Stimulated activated CD4-positive, alpha-beta T cell treated with anti-CD3 and anti-CD28 coated beads, Interleukin-2, amount 100 ng/mL, for 24 hours (primary cell): ENCODE measurements at regions not wholly inside any gene's neighbourhood (a gene's known extent, or its start where the extent isn't known, plus 50 kb on each side); places are given as distances from the start of the nearest gene placed in this dataset.

Source experiments
- DNase-seq, 2 donors: peaks; one replicate each; pipeline ENCODE4 v3.0.0-alpha.2; 2020

DNA sequence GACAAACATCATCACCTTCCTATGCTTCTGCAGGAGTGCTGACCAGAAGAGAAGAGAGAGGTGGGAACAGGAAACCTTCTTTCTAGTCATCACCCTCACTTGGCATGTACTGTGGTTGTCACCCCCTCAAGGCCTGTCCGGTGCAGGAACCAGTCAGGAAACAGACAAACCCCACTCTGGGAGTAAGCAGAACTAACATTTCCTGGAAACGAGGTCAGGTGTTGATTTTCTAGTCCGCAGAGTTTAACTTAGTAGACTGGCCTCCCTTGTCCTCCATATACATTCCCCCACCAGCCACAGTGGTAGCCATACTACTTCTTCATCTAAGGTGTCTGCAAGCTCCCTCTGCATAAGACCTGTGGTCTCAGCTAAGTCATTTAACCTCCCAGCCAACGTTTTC is 80.7 kb upstream of the NCAM1 start:
- DNase-seq: no peak

DNA sequence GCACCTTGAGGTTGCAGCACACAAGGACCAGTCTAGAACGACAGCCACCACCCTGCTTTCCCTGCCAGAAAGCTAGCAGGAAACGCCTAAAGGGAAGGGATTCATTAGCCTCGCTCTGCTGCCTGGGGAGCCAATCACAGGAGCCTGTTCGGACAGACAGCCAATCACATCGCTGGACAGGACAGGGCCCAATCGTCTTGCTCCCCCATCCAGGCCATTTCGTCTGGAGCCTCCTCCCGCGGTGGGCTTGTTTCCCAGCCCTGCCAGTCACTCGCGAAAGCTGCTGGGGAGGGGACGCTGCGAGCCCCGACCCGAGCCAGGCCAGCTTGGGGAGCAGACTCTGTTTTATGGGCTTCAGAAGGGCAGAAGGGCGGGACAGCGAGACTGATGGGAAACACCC is 79.8 kb upstream of the NCAM1 start:
- DNase-seq: no peak

DNA sequence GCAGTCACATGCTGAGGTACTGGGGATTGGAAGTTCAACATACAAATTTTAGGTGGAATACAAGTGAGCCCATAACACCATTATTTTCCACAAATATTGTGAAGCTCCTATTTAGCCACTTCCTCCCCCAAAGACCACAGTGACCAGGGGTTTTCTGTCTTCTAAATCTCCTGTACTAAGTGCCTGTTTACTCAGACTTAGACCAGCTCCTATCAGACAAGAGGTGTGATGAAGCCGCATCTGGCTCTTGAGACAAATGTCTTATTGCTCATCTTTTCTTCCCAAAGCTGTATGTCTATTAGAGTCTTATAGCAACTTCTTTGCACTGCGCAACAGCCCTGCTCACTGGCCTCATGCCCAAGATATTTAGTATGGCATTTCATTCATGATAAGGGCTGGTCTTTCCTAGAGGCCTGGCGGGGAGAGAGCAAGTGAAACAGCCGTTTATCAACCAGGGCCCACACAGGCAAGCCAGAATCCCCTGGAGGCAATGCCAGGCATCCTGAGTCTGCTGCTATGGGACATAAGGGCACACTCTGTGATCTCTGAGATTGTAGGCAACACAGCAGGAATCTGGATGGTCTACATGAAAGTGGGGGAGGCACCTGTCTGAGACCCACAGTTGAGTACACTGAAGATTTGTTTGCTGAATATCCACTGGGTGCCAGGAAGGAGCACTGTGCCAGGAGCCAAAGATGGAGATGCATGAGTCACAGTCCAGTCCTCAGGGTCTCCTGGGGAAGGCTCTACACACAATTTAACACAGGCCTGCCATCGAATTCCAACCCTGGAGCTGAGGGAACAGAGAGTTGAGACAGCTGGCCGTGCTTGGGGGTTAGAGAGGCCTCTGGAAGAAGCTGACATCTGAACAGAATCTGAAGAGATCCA is 78.5 kb upstream of the NCAM1 start:
- no peak for DNase-seq

DNA sequence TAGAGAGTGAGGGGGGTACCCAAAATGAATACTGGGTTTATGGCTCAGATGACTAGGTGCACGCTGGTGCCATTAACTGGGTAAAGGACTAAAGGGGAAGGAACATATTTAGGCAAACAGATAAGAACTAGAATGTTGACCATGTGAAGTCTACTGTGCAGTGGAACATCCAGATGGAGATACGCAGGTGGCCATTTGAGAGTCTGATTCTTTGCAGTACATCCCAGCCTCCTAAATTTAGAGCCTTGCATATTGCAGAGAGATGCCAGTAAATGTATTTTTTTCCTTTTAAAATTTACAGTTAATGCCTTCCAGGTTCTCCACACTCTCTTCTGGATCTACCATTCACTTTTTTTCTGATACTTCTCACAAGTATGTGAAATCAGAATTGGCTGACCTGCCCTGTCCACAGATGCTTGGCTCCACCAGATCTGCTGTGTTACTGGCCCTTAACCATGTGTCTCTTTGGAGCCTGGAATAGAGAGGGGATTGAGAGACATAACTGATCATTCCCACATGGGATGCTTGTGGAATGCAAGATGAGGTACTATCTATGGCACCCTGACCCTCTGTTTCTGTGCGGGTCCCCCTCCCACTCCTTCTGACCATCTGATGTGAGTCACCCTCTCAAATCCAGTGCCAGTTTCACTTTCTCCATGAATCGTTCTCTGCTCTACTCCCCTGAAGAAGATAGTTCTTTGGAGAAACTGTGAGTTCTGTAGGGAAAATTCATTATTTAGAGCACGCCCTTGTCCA is 77.0 kb upstream of the NCAM1 start:
- DNase-seq: no peak

DNA sequence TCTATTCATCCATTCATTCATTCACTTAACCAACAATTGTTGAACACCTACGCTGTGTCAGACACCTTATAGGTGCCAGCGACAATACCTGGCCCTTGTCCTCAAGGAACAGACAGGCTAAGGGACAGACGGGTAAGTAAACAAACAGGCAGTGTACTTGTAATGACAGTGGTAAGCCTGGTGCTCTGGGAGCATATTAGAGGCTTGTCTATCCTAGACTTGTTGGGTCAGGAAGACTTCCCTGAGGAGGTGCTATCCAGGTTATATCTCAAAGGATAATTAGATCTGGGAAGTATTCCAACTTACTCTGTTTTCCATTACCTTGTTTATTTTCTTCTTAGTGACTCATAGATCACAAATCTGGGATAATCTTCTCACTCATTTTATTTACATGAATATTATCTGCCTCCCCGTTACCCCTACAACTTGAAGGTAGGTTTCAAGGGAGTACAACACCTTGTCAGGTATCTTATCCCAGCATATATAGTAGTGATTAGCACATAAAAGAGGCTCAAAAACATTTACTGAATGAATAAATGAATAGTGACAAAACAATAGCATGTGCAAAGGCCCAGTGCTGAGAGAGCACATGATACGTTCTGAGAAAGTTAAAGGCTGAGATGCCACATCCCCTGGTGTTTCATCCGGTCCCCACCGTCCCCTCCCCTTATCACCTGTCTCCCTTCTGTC is 75.3 kb upstream of the NCAM1 start:
- no peak for DNase-seq

DNA sequence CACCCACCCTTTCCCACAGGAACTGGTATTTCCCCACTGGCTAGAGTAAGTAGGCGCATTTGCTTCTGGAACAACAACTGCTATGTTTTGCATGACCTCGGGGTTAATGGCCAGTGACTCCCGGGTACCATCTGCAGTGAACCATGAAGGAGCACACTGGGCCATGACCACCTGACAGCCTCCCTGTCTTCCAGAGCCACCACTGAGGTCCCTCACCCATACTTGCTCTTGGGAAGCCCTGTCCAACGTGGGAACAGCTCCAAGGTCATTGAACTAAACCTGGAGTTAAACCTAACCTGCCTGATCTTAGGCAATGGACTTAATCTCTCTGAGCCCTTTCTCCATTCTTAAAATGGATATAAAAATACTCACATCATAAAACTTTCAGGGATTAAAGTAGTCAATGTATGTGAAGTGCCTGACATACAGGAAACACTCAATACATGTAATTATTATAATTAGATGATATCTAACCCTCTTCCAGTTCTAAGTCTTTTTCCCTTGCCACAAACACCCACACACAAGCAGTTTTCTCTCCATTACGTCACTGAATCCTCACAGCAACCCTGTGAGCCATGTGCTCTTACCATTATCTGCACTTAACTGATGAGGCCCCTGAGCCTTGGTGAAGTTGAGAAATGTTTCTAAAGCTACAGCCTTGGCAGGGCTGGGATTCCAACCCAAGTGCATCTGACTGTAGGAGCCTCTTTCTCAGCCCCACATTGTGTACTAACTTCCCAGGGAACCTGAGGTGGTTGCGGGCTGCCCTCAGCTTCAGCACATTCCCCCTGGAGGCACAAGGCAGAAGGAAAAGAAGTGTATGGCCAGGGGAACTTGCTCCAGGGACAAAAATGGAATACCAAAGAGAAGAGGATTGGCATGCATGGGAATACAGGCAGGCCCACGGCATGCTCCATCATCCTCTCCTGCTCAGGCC is 74.5 kb upstream of the NCAM1 start:
- DNase-seq: no peak

DNA sequence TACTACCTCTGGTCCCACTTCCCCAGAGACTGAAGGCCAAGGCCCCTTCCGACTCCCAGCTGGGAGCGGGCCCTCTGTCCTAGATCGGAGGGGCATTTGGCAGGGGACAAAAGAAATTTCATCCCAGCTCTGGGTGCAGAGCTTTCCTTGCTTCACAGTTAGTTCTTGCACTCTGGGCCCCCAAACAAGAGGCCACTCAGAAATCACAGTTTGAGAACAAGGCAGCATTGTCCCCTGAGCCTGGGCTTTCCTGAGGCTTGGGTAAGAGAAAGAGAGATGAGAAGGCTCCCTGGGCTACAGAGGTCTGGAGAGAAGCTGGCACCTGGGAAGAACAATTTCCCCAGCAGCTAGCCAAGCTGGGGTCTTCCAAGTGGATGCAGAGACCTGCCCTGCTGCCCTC is 71.8 kb upstream of the NCAM1 start:
- DNase-seq: no peak

DNA sequence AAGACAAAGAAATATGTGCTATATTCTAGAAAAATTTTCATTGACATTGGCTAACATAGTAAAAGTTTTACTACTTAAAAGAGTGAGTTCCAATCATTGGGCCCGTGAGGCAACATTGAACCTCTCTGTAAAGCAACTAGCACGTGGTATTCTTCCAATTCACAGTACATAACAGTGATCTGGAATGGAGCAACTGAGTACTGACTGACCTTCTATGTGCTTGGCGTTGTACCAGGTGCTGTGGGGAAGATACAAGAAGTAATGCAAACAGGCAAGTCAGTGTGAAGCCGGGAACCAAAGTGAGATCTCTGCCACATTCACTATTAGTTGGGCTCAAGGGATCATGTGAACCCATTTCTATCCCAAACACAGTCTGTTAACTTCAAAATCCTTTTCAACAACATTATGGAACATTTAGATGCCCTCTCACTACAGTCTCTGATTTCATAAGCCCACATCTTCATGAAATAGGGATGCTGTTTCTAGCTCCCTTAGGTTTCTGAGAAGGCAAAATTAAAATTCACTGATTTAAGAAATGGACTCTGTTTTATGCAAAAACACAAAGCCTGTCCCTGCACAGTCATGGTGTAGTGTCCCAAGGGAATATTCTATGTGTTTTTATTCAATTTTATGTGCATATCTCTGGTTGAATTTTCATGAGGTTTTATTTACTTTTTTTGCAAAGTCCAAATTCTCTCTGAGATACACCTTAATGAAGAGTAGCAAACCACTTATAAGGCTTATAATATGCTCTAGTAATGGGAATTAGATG is 61.8 kb upstream of the NCAM1 start:
- DNase-seq: no peak

DNA sequence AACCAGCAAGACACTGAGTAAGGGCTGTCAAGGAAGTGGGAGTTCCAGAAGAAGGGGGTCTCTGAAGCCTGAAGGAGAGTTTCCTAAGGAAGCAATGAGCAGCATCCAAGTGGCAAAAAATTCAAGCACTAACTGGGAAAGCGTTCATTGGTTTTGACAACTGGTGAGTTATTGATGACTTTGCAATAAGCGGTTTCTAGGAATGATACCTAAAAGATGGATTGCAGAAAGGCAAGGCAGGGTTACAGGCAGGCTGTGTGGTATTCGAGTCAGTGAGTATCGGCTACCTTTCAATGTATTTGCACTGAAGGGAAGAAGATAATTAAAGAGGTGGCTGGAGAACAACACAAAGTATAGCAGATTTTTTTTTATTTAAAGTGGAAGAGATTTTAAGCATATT is 59.3 kb upstream of the NCAM1 start:
- DNase-seq: no peak

DNA sequence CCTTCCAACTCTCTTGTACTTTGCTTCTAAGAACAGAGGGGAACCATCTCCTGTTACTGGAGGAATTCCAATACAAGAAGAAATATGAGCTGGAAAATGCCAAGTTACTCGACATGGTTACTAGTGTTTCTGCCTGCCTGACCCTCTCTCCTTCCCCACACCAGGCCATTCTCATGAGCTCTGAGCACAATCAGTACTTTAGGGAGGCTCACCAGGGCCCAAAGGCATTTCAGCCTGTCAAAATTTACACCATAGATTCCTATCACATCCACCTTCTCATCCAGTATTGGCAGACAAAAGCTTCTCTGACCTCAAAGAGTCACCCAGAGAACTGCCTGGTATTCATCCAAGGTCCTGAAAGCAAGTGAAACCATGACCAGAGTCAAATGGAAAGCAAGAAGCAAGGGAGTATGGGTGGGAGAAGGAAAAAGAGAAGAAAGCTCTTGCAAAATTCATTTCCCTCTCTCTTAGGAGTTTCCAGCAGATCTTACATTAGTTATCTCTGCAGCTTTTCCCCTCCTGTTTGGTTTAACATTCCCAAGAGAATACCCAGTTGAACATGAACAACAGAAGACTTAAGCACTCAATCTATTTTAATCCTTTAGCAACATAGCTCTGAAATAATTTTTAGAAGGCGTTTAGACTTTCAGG is 58.7 kb upstream of the NCAM1 start:
- no peak for DNase-seq

DNA sequence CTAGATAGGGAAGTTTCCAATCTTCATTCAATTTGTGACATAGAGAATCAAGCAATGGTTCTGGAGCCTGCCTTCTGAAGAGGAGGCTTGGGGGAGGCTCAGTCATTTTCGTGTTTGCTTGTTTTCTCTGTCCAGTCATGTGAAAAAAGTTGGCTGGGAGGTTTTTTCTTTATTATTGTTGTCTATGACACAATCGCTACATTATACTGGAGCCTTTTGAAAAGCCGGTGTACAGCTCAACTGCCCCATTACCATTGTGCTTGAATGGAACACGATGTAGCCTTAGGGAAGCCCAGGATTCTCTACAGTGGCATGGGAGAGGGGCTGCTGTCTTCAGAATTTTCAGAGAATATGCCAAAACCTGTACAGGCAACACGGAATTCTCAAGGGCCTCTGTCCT is 57.9 kb upstream of the NCAM1 start:
- DNase-seq: no peak

DNA sequence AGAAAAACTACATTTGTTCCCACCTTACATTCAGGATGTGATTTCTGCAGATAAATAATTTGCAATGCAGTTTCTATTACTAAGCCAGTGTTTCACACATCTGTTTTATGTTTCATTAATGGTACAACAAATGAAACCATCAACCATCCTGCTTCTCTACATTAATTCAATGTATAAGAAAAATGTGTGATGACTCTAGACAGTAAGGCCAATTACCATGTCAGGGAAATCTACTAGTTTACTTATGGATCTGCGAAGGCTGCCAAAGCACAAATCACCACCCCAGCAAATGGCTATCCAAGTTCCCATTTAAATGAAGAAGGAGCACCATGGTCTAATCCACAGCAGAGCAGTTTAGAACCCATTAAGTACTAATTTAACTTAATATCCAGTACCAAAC is 50.1 kb upstream of the NCAM1 start:
- no peak for DNase-seq
